ENCODE measurements at regions not wholly inside any gene's neighbourhood (a gene's known extent, or its start where the extent isn't known, plus 50 kb on each side); places are given as distances from the start of the nearest gene placed in this dataset.
"Not testable (repeated sequence)": the region's sequence is repeated elsewhere in the genome, so short reads cannot be mapped to it uniquely, and the experiment has no call there.

- no peak overlapping the region for H3K4me3 ChIP-seq (ENCODE audit: low read depth, low read length)
Observed at GRCh38 chr12:131287015-131287937, 333.6 kb downstream of the ADGRD1 start.

- no peak overlapping the region for H3K4me3 ChIP-seq (ENCODE audit: low read depth, low read length)
Observed at GRCh38 chr12:131287938-131288764, 334.4 kb downstream of the ADGRD1 start.

- not testable (repeated sequence) for H3K4me3 ChIP-seq (ENCODE audit: low read depth, low read length)
Observed at GRCh38 chr12:131288765-131289695, 335.3 kb downstream of the ADGRD1 start.

GRCh38 chr12:131289807-131290206, 336.1 kb downstream of the ADGRD1 start:
- not testable (repeated sequence) for H3K4me3 ChIP-seq (ENCODE audit: low read depth, low read length)

GRCh38 chr12:131290255-131290959, 336.7 kb downstream of the ADGRD1 start:
- no peak overlapping the region for H3K4me3 ChIP-seq (ENCODE audit: low read depth, low read length)

GRCh38 chr12:131293071-131294015, 339.6 kb downstream of the ADGRD1 start:
- not testable (repeated sequence) for H3K4me3 ChIP-seq (ENCODE audit: low read depth, low read length)

- H3K4me3 ChIP-seq (ENCODE audit: low read depth, low read length), result not testable (repeated sequence)
Observed at GRCh38 chr12:131294716-131295115, 341.0 kb downstream of the ADGRD1 start.

GRCh38 chr12:131295117-131295516, 341.4 kb downstream of the ADGRD1 start:
- H3K4me3 ChIP-seq (ENCODE audit: low read depth, low read length), result not testable (repeated sequence)

GRCh38 chr12:131295559-131295958, 341.9 kb downstream of the ADGRD1 start:
- H3K4me3 ChIP-seq (ENCODE audit: low read depth, low read length), result not testable (repeated sequence)

- H3K4me3 ChIP-seq (ENCODE audit: low read depth, low read length), result not testable (repeated sequence)
Observed at GRCh38 chr12:131296136-131296535, 342.4 kb downstream of the ADGRD1 start.

- not testable (repeated sequence) for H3K4me3 ChIP-seq (ENCODE audit: low read depth, low read length)
Observed at GRCh38 chr12:131296651-131297050, 342.9 kb downstream of the ADGRD1 start.

GRCh38 chr12:131298526-131299369, 345.0 kb downstream of the ADGRD1 start:
- H3K4me3 ChIP-seq (ENCODE audit: low read depth, low read length), result not testable (repeated sequence)

- not testable (repeated sequence) for H3K4me3 ChIP-seq (ENCODE audit: low read depth, low read length)
Observed at GRCh38 chr12:131299370-131299701, 345.6 kb downstream of the ADGRD1 start.

- not testable (repeated sequence) for H3K4me3 ChIP-seq (ENCODE audit: low read depth, low read length)
Observed at GRCh38 chr12:131303576-131303975, 349.9 kb downstream of the ADGRD1 start.

- H3K4me3 ChIP-seq (ENCODE audit: low read depth, low read length), result not testable (repeated sequence)
Observed at GRCh38 chr12:131304642-131305041, 350.9 kb downstream of the ADGRD1 start.

GRCh38 chr12:131309700-131310099, 356.0 kb downstream of the ADGRD1 start:
- H3K4me3 ChIP-seq (ENCODE audit: low read depth, low read length), result no peak overlapping the region

GRCh38 chr12:131310227-131310969, 356.7 kb downstream of the ADGRD1 start:
- not testable (repeated sequence) for H3K4me3 ChIP-seq (ENCODE audit: low read depth, low read length)

Data from iPS-11a (cell line).